ENCODE measurements at regions not wholly inside any gene's neighbourhood (a gene's known extent, or its start where the extent isn't known, plus 50 kb on each side); places are given as distances from the start of the nearest gene placed in this dataset.

GRCh38 chr3:115287198-115287597 is 140.1 kb upstream of the ZBTB20 start:
- FAIRE-seq (no peak), DNase-seq (no peak)
- no peak overlapping the region for H3K9ac ChIP-seq (ENCODE audit: low read length in 3 of 3)
- intact Hi-C loops (cut with DNase I): no loop called here
- TF ChIP-seq CTCF (IDR thresholded peaks at IDR 0.05; ENCODE audit: borderline replicate concordance, extremely low read depth, insufficient read depth): no peak
- H3K9me3 ChIP-seq (ENCODE audit: control insufficient read depth in 2 of 3, insufficient read depth in 1 of 3, low read length in 3 of 3): no peaks in the 10 kb centered on the region
- H3K4me3 ChIP-seq (ENCODE audit: low read length in 3 of 3): no peak overlapping the region
- H3K27me3 ChIP-seq (ENCODE audit: control insufficient read depth, insufficient read depth, low read length): no peaks in the 10 kb centered on the region
- H3K4me1 ChIP-seq (ENCODE audit: control insufficient read depth in 2 of 3, insufficient read depth in 2 of 3, low read depth in 1 of 3, low read length in 3 of 3): no peaks in the 10 kb centered on the region
- no peak overlapping the region for H3K27ac ChIP-seq (ENCODE audit: low read depth in 2 of 2, low read length in 2 of 2)
- no peaks in the 10 kb centered on the region for H3K36me3 ChIP-seq (ENCODE audit: control insufficient read depth in 2 of 3, insufficient read depth in 3 of 3, low read length in 3 of 3)

GRCh38 chr3:115292131-115292530 is 145.0 kb upstream of the ZBTB20 start:
- no peak overlapping the region for H3K9ac ChIP-seq (ENCODE audit: low read length in 3 of 3)
- DNase-seq (no peak), FAIRE-seq (no peak)
- H3K27me3 ChIP-seq (ENCODE audit: control insufficient read depth, insufficient read depth, low read length): no peaks in the 10 kb centered on the region
- H3K27ac ChIP-seq (ENCODE audit: low read depth in 2 of 2, low read length in 2 of 2): no peak overlapping the region
- no peak overlapping the region for H3K4me3 ChIP-seq (ENCODE audit: low read length in 3 of 3)
- H3K9me3 ChIP-seq (ENCODE audit: control insufficient read depth in 2 of 3, insufficient read depth in 1 of 3, low read length in 3 of 3): no peaks in the 10 kb centered on the region
- H3K4me1 ChIP-seq (ENCODE audit: control insufficient read depth in 2 of 3, insufficient read depth in 2 of 3, low read depth in 1 of 3, low read length in 3 of 3): no peaks in the 10 kb centered on the region
- H3K36me3 ChIP-seq (ENCODE audit: control insufficient read depth in 2 of 3, insufficient read depth in 3 of 3, low read length in 3 of 3): no peaks in the 10 kb centered on the region
- intact Hi-C loops (cut with DNase I): no loop called here
- TF ChIP-seq CTCF (IDR thresholded peaks at IDR 0.05; ENCODE audit: borderline replicate concordance, extremely low read depth, insufficient read depth): no peak

- Histone ChIP-seq H3K9me3 (ENCODE audit: control insufficient read depth in 2 of 3, insufficient read depth in 1 of 3, low read length in 3 of 3) (no peaks in the 10 kb centered on the region), H3K4me1 (ENCODE audit: control insufficient read depth in 2 of 3, insufficient read depth in 2 of 3, low read depth in 1 of 3, low read length in 3 of 3) (no peaks in the 10 kb centered on the region), H3K27me3 (ENCODE audit: control insufficient read depth, insufficient read depth, low read length) (no peaks in the 10 kb centered on the region), H3K9ac (ENCODE audit: low read length in 3 of 3) (no peak overlapping the region), H3K4me3 (ENCODE audit: low read length in 3 of 3) (no peak overlapping the region), H3K36me3 (ENCODE audit: control insufficient read depth in 2 of 3, insufficient read depth in 3 of 3, low read length in 3 of 3) (no peaks in the 10 kb centered on the region), H3K27ac (ENCODE audit: low read depth in 2 of 2, low read length in 2 of 2) (no peak overlapping the region)
- intact Hi-C loops (cut with DNase I): no loop called here
- TF ChIP-seq CTCF (IDR thresholded peaks at IDR 0.05; ENCODE audit: borderline replicate concordance, extremely low read depth, insufficient read depth): no peak
- no peak for FAIRE-seq
- no peak for DNase-seq
Measured at GRCh38 chr3:115292677-115293165, 145.6 kb upstream of the ZBTB20 start.

- no peaks in the 10 kb centered on the region for H3K36me3 ChIP-seq (ENCODE audit: control insufficient read depth in 2 of 3, insufficient read depth in 3 of 3, low read length in 3 of 3)
- H3K4me3 ChIP-seq (ENCODE audit: low read length in 3 of 3): no peak overlapping the region
- DNase-seq: no peak
- TF ChIP-seq CTCF (IDR thresholded peaks at IDR 0.05; ENCODE audit: borderline replicate concordance, extremely low read depth, insufficient read depth): no peak
- no peaks in the 10 kb centered on the region for H3K27me3 ChIP-seq (ENCODE audit: control insufficient read depth, insufficient read depth, low read length)
- no peaks in the 10 kb centered on the region for H3K9me3 ChIP-seq (ENCODE audit: control insufficient read depth in 2 of 3, insufficient read depth in 1 of 3, low read length in 3 of 3)
- intact Hi-C loops (cut with DNase I): no loop called here
- no peak overlapping the region for H3K9ac ChIP-seq (ENCODE audit: low read length in 3 of 3)
- no peak for FAIRE-seq
- H3K4me1 ChIP-seq (ENCODE audit: control insufficient read depth in 2 of 3, insufficient read depth in 2 of 3, low read depth in 1 of 3, low read length in 3 of 3): no peaks in the 10 kb centered on the region
- no peak overlapping the region for H3K27ac ChIP-seq (ENCODE audit: low read depth in 2 of 2, low read length in 2 of 2)
Measured at GRCh38 chr3:115293321-115293720, 146.2 kb upstream of the ZBTB20 start.

All from kidney (tissue), 13 donors.